ENCODE measurements at regions not wholly inside any gene's neighbourhood (a gene's known extent, or its start where the extent isn't known, plus 50 kb on each side); places are given as distances from the start of the nearest gene placed in this dataset.
A peak's percentile ranks its signal among the peaks of the same experiment; 100 is the strongest.

GRCh38 chr9:90105773-90106172 lies 501.0 kb downstream of the GADD45G start:
- no peaks in the 10 kb centered on the region for H3K36me3 Mint-ChIP-seq (ENCODE audit: low read depth)
- no peaks in the 10 kb centered on the region for H3K9me3 Mint-ChIP-seq
- H3K27ac Mint-ChIP-seq = no peak overlapping the region
- H3K4me3 Mint-ChIP-seq = no peak overlapping the region
- intact Hi-C loops (cut with micrococcal nuclease) = no loop called here
- H3K4me1 Mint-ChIP-seq = peaks cover 14% of the 10 kb centered on the region
- H3K27me3 Mint-ChIP-seq = peaks cover 16% of the 10 kb centered on the region
- no peak for DNase-seq

GRCh38 chr9:90107040-90107725 lies 502.4 kb downstream of the GADD45G start:
- Mint-ChIP-seq H3K9me3 (no peaks in the 10 kb centered on the region), H3K27ac (no peak overlapping the region), H3K36me3 (ENCODE audit: low read depth) (no peaks in the 10 kb centered on the region), H3K27me3 (peaks cover 18% of the 10 kb centered on the region), H3K4me3 (no peak overlapping the region), H3K4me1 (peaks cover 10% of the 10 kb centered on the region)
- no peak for DNase-seq
- intact Hi-C loops (cut with micrococcal nuclease) = no loop called here

- H3K4me3 Mint-ChIP-seq = no peak overlapping the region
- intact Hi-C loops (cut with micrococcal nuclease) = no loop called here
- no peak overlapping the region for H3K27ac Mint-ChIP-seq
- peaks cover 20% of the 10 kb centered on the region for H3K27me3 Mint-ChIP-seq
- DNase-seq = no peak
- no peaks in the 10 kb centered on the region for H3K36me3 Mint-ChIP-seq (ENCODE audit: low read depth)
- H3K9me3 Mint-ChIP-seq = no peaks in the 10 kb centered on the region
- H3K4me1 Mint-ChIP-seq = peaks cover 6% of the 10 kb centered on the region
Measured at GRCh38 chr9:90107726-90108655, 503.2 kb downstream of the GADD45G start.

- Mint-ChIP-seq H3K4me1 (no peaks in the 10 kb centered on the region), H3K36me3 (ENCODE audit: low read depth) (no peaks in the 10 kb centered on the region), H3K4me3 (no peak overlapping the region), H3K27me3 (peaks cover 40% of the 10 kb centered on the region), H3K27ac (no peak overlapping the region), H3K9me3 (no peaks in the 10 kb centered on the region)
- intact Hi-C loops (cut with micrococcal nuclease) = no loop called here
- no peak for DNase-seq
Measured at GRCh38 chr9:90112788-90113187, 508.0 kb downstream of the GADD45G start.

GRCh38 chr9:90114641-90115425 lies 510.0 kb downstream of the GADD45G start:
- Mint-ChIP-seq H3K4me3 (no peak overlapping the region), H3K27me3 (peaks cover 47% of the 10 kb centered on the region), H3K27ac (no peak overlapping the region), H3K36me3 (ENCODE audit: low read depth) (no peaks in the 10 kb centered on the region), H3K9me3 (no peaks in the 10 kb centered on the region), H3K4me1 (no peaks in the 10 kb centered on the region)
- intact Hi-C loops (cut with micrococcal nuclease) = no loop called here
- no peak for DNase-seq

GRCh38 chr9:90121762-90122161 lies 517.0 kb downstream of the GADD45G start:
- Mint-ChIP-seq H3K9me3 (no peaks in the 10 kb centered on the region), H3K4me1 (no peaks in the 10 kb centered on the region), H3K27me3 (peaks cover 36% of the 10 kb centered on the region), H3K36me3 (ENCODE audit: low read depth) (no peaks in the 10 kb centered on the region), H3K27ac (no peak overlapping the region), H3K4me3 (no peak overlapping the region)
- peak; percentile 21 for DNase-seq
- intact Hi-C loops (cut with micrococcal nuclease) = no loop called here

GRCh38 chr9:90124961-90125360 lies 517.7 kb downstream of the DIRAS2 start:
- intact Hi-C loops (cut with micrococcal nuclease) = no loop called here
- Mint-ChIP-seq H3K4me3 (no peak overlapping the region), H3K27me3 (peaks cover 24% of the 10 kb centered on the region), H3K4me1 (no peaks in the 10 kb centered on the region), H3K36me3 (ENCODE audit: low read depth) (no peaks in the 10 kb centered on the region), H3K9me3 (no peaks in the 10 kb centered on the region), H3K27ac (no peak overlapping the region)
- peak; percentile 28 for DNase-seq

- intact Hi-C loops (cut with micrococcal nuclease) = no loop called here
- H3K4me3 Mint-ChIP-seq = no peak overlapping the region
Measured at GRCh38 chr9:90127923-90128322, 514.7 kb downstream of the DIRAS2 start.

GRCh38 chr9:90128587-90129190 lies 513.9 kb downstream of the DIRAS2 start:
- intact Hi-C loops (cut with micrococcal nuclease) = no loop called here
- Mint-ChIP-seq H3K27ac (no peak overlapping the region), H3K4me1 (no peaks in the 10 kb centered on the region), H3K27me3 (peaks cover 21% of the 10 kb centered on the region), H3K36me3 (ENCODE audit: low read depth) (no peaks in the 10 kb centered on the region), H3K9me3 (no peaks in the 10 kb centered on the region), H3K4me3 (no peak overlapping the region)
- peak; percentile 36 for DNase-seq

More at GRCh38 chr9:90127923-90128322, 514.7 kb downstream of the DIRAS2 start:
- DNase-seq = peak; percentile 29
- Mint-ChIP-seq H3K36me3 (ENCODE audit: low read depth) (no peaks in the 10 kb centered on the region), H3K27ac (no peak overlapping the region), H3K4me1 (no peaks in the 10 kb centered on the region), H3K27me3 (peaks cover 21% of the 10 kb centered on the region), H3K9me3 (no peaks in the 10 kb centered on the region)

GRCh38 chr9:90129446-90129845 lies 513.2 kb downstream of the DIRAS2 start:
- intact Hi-C loops (cut with micrococcal nuclease) = no loop called here
- Mint-ChIP-seq H3K4me1 (no peaks in the 10 kb centered on the region), H3K36me3 (ENCODE audit: low read depth) (no peaks in the 10 kb centered on the region)

GRCh38 chr9:90131568-90131967 lies 511.1 kb downstream of the DIRAS2 start:
- Mint-ChIP-seq H3K9me3 (no peaks in the 10 kb centered on the region), H3K27me3 (peaks cover 12% of the 10 kb centered on the region), H3K4me3 (no peak overlapping the region), H3K4me1 (no peaks in the 10 kb centered on the region), H3K27ac (no peak overlapping the region), H3K36me3 (ENCODE audit: low read depth) (no peaks in the 10 kb centered on the region)
- no peak for DNase-seq
- intact Hi-C loops (cut with micrococcal nuclease) = no loop called here

More at GRCh38 chr9:90129446-90129845, 513.2 kb downstream of the DIRAS2 start:
- Mint-ChIP-seq H3K9me3 (no peaks in the 10 kb centered on the region), H3K27ac (no peak overlapping the region), H3K27me3 (peaks cover 20% of the 10 kb centered on the region), H3K4me3 (no peak overlapping the region)
- peak; percentile 33 for DNase-seq

- no peak for DNase-seq
- H3K4me3 Mint-ChIP-seq = no peak overlapping the region
- H3K36me3 Mint-ChIP-seq (ENCODE audit: low read depth) = no peaks in the 10 kb centered on the region
- H3K4me1 Mint-ChIP-seq = no peaks in the 10 kb centered on the region
- H3K27me3 Mint-ChIP-seq = peaks cover 15% of the 10 kb centered on the region
- intact Hi-C loops (cut with micrococcal nuclease) = no loop called here
- no peak overlapping the region for H3K27ac Mint-ChIP-seq
- H3K9me3 Mint-ChIP-seq = no peaks in the 10 kb centered on the region
Measured at GRCh38 chr9:90132866-90133265, 509.8 kb downstream of the DIRAS2 start.

GRCh38 chr9:90137801-90138200 lies 504.8 kb downstream of the DIRAS2 start:
- no peaks in the 10 kb centered on the region for H3K9me3 Mint-ChIP-seq
- H3K36me3 Mint-ChIP-seq (ENCODE audit: low read depth) = no peaks in the 10 kb centered on the region
- H3K4me3 Mint-ChIP-seq = no peak overlapping the region
- peaks cover 27% of the 10 kb centered on the region for H3K27me3 Mint-ChIP-seq
- DNase-seq = no peak
- intact Hi-C loops (cut with micrococcal nuclease) = no loop called here
- H3K27ac Mint-ChIP-seq = no peak overlapping the region
- H3K4me1 Mint-ChIP-seq = peaks cover 2% of the 10 kb centered on the region
